HEK293 (cell line): ENCODE measurements at regions not wholly inside any gene's neighbourhood (a gene's known extent, or its start where the extent isn't known, plus 50 kb on each side); places are given as distances from the start of the nearest gene placed in this dataset.

Experiments
- TCF7L2 ChIP-seq: IDR thresholded peaks from 2 replicates; pipeline ENCODE4 v1.6.1; 2011; ENCODE audit warnings: low read depth, mild to moderate bottlenecking, inconsistent platforms, low read length, moderate library complexity, borderline replicate concordance
- ZNF311 ChIP-seq: fragments of 450-650 bp; formaldehyde crosslinking; IDR thresholded peaks from 2 replicates; pipeline ENCODE4 v1.5.1; 2017; ENCODE audit warnings: missing biosample characterization, missing genetic modification characterization, borderline replicate concordance
- ZNF391 ChIP-seq: fragments of 450-650 bp; formaldehyde crosslinking; IDR thresholded peaks from 2 replicates; pipeline ENCODE4 v1.5.1; 2016; ENCODE audit warnings: low read depth, missing biosample characterization, missing genetic modification characterization, borderline replicate concordance
- ZNF433 ChIP-seq: fragments of 450-650 bp; formaldehyde crosslinking; IDR thresholded peaks from 2 replicates; pipeline ENCODE4 v1.5.1; 2016; ENCODE audit warnings: missing biosample characterization, missing genetic modification characterization, low read depth
- ZNF549 ChIP-seq: fragments of 450-650 bp; IDR thresholded peaks from 2 replicates; pipeline ENCODE4 v1.5.1; 2018; ENCODE audit warnings: missing biosample characterization, missing genetic modification characterization, mild to moderate bottlenecking, inconsistent platforms, moderate library complexity
- TF ChIP-seq, protein P1 (sequence below): fragments of 450-650 bp; formaldehyde crosslinking; IDR thresholded peaks from 2 replicates; pipeline ENCODE4 v1.5.1; 2017; ENCODE audit warnings: missing biosample characterization, missing genetic modification characterization
- TF ChIP-seq, protein P2 (sequence below): fragments of 450-650 bp; formaldehyde crosslinking; IDR thresholded peaks from 2 replicates; pipeline ENCODE4 v1.5.1; 2016; ENCODE audit warnings: missing biosample characterization, missing genetic modification characterization
- TF ChIP-seq, protein P3 (sequence below): fragments of 450-650 bp; formaldehyde crosslinking; IDR thresholded peaks from 2 replicates; pipeline ENCODE4 v1.5.1; 2016; ENCODE audit warnings: missing biosample characterization, missing genetic modification characterization

DNA sequence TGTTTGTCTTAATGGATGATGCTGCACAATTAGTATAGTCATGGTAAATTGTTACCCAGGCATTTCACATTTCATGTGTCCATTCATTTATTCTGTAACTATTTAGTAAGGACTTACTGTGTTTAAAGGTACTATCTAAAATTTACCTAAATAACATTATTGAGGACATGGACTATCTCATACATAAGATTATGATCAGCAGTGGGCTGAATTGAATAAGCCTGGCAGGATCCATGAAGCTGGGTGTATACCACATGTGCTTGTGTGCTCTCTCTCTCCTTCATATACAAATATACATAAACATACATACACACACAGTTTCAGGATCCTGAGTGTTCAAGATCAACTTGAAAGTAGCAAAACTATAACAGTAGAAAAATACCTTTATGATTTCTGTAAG, 595.4 kb downstream of the EPM2A start:
- TF ChIP-seq, protein P1, sequence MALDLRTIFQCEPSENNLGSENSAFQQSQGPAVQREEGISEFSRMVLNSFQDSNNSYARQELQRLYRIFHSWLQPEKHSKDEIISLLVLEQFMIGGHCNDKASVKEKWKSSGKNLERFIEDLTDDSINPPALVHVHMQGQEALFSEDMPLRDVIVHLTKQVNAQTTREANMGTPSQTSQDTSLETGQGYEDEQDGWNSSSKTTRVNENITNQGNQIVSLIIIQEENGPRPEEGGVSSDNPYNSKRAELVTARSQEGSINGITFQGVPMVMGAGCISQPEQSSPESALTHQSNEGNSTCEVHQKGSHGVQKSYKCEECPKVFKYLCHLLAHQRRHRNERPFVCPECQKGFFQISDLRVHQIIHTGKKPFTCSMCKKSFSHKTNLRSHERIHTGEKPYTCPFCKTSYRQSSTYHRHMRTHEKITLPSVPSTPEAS: no peak
- TF ChIP-seq ZNF549 (tag by site-specific recombination) (no peak), ZNF391 (tag by site-specific recombination) (no peak), ZNF433 (tag by site-specific recombination) (no peak), TCF7L2 (no peak), ZNF311 (tag by site-specific recombination) (no peak)
- TF ChIP-seq, protein P2, sequence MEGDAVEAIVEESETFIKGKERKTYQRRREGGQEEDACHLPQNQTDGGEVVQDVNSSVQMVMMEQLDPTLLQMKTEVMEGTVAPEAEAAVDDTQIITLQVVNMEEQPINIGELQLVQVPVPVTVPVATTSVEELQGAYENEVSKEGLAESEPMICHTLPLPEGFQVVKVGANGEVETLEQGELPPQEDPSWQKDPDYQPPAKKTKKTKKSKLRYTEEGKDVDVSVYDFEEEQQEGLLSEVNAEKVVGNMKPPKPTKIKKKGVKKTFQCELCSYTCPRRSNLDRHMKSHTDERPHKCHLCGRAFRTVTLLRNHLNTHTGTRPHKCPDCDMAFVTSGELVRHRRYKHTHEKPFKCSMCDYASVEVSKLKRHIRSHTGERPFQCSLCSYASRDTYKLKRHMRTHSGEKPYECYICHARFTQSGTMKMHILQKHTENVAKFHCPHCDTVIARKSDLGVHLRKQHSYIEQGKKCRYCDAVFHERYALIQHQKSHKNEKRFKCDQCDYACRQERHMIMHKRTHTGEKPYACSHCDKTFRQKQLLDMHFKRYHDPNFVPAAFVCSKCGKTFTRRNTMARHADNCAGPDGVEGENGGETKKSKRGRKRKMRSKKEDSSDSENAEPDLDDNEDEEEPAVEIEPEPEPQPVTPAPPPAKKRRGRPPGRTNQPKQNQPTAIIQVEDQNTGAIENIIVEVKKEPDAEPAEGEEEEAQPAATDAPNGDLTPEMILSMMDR: no peak
- TF ChIP-seq, protein P3, sequence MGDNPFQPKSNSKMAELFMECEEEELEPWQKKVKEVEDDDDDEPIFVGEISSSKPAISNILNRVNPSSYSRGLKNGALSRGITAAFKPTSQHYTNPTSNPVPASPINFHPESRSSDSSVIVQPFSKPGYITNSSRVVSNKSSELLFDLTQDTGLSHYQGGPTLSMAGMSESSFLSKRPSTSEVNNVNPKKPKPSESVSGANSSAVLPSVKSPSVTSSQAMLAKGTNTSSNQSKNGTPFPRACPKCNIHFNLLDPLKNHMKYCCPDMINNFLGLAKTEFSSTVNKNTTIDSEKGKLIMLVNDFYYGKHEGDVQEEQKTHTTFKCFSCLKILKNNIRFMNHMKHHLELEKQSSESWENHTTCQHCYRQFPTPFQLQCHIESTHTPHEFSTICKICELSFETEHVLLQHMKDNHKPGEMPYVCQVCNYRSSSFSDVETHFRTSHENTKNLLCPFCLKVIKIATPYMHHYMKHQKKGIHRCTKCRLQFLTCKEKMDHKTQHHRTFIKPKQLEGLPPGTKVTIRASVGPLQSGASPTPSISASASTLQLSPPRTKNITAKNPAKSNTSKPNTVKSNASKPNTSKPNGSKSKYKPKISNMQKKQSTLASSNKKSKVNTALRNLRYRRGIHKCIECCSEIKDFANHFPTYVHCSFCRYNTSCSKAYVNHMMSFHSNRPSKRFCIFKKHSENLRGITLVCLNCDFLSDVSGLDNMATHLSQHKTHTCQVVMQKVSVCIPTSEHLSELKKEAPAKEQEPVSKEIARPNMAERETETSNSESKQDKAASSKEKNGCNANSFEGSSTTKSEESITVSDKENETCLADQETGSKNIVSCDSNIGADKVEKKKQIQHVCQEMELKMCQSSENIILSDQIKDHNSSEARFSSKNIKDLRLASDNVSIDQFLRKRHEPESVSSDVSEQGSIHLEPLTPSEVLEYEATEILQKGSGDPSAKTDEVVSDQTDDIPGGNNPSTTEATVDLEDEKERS (tag by site-specific recombination): no peak
